Upper lobe of left lung (tissue), 6 donors: ENCODE measurements at regions not wholly inside any gene's neighbourhood (a gene's known extent, or its start where the extent isn't known, plus 50 kb on each side); places are given as distances from the start of the nearest gene placed in this dataset.

Source experiments
- ATAC-seq, 2 donors: fragments of 200-7000 bp; cut with Tn5 transposase; one replicate each; pipeline ENCODE4 v1.9.1; 2022; ENCODE audit warnings: mild to moderate bottlenecking in 2 of 2, moderate library complexity in 2 of 2; ENCODE audit not compliant: low FRiP score in 2 of 2
- DNase-seq, 2 donors: peaks; one replicate each; pipeline ENCODE4 v3.0.0-alpha.2; 2019 to 2020
- H3K27ac ChIP-seq, 4 donors: fragments of 200-600 bp; sonication (generic); one replicate each; pipeline ENCODE4 v1.5.1; 2016 to 2019
- H3K27me3 ChIP-seq, 4 donors: fragments of 200-600 bp; sonication (generic); one replicate each; pipeline ENCODE4 v1.5.1; 2017 to 2019
- H3K36me3 ChIP-seq, 4 donors: fragments of 200-600 bp; sonication (generic); one replicate each; pipeline ENCODE4 v1.5.1; 2016 to 2019
- H3K4me1 ChIP-seq, 4 donors: fragments of 200-600 bp; sonication (generic); one replicate each; pipeline ENCODE4 v1.5.1; 2018 to 2019
- H3K4me3 ChIP-seq, 4 donors: fragments of 200-600 bp; sonication (generic); one replicate each; pipeline ENCODE4 v1.5.1; 2017 to 2019; ENCODE audit warnings: mild to moderate bottlenecking in 2 of 4, moderate library complexity in 1 of 4
- H3K9me3 ChIP-seq, 4 donors: fragments of 200-600 bp; sonication (generic); one replicate each; pipeline ENCODE4 v1.5.1; 2018 to 2019
- CTCF ChIP-seq, 6 experiments: fragments of 450-650 bp in 4 of 6; fragments of 200-600 bp in 2 of 6; sonication (generic) in 2 of 6; IDR thresholded peaks; one replicate each; pipeline ENCODE4 v1.5.1; 2016 to 2019; ENCODE audit warnings: antibody characterized with exemption in 6 of 6
- EP300 ChIP-seq, 4 donors: sonication (generic); formaldehyde crosslinking; IDR thresholded peaks; one replicate each; pipeline ENCODE4 v1.5.1; 2017; ENCODE audit warnings: antibody characterized with exemption in 4 of 4, control low read depth in 2 of 4
- POLR2A ChIP-seq, 4 donors: fragments of 450-650 bp; IDR thresholded peaks; one replicate each; pipeline ENCODE4 v1.5.1; 2016 to 2017; ENCODE audit warnings: antibody characterized with exemption in 4 of 4, mild to moderate bottlenecking in 2 of 4
- POLR2AphosphoS5 ChIP-seq, 2 donors: sonication (generic); formaldehyde crosslinking; IDR thresholded peaks; one replicate each; pipeline ENCODE4 v1.5.1; 2017; ENCODE audit warnings: antibody characterized with exemption in 2 of 2
- WGBS, 2 donors: methylation state at CpG; one replicate each; pipeline ENCODE4 v1.1.5; 2017 to 2018; 5-methylcytosine and 5-hydroxymethylcytosine counted together
- donor health status: DM: no; HTN: no; CAD: no; lungs with moderate emphysema.
- donor health status: DM: no; HTN: yes; CAD: no; lungs with severe emphysema.

GRCh38 chr9:38194870-38195269, 125.8 kb upstream of the SHB start:
- ATAC-seq (no peak), DNase-seq (no peak)
- no peak for TF ChIP-seq EP300 (IDR thresholded peaks at IDR 0.05)
- TF ChIP-seq POLR2AphosphoS5 (IDR thresholded peaks at IDR 0.05) = no peak
- TF ChIP-seq POLR2A (IDR thresholded peaks at IDR 0.05) = no peak
- no peak for TF ChIP-seq CTCF (IDR thresholded peaks at IDR 0.05)
- WGBS, 2 donors = 74 to 85% methylated on average over 4 of the region's 4 CpGs
- Histone ChIP-seq H3K4me3 (no peak overlapping the region), H3K4me1 (peaks cover 0 to 16% (median 5%) of the 10 kb centered on the region in 4 donors), H3K27me3 (no peaks in the 10 kb centered on the region), H3K36me3 (no peaks in the 10 kb centered on the region), H3K27ac (no peak overlapping the region), H3K9me3 (no peaks in the 10 kb centered on the region)

- Histone ChIP-seq H3K27me3 (no peaks in the 10 kb centered on the region), H3K4me3 (no peak overlapping the region), H3K36me3 (no peaks in the 10 kb centered on the region), H3K4me1 (peaks cover 0 to 16% (median 5%) of the 10 kb centered on the region in 4 donors), H3K27ac (no peak overlapping the region), H3K9me3 (no peaks in the 10 kb centered on the region)
- no peak for ATAC-seq
- TF ChIP-seq CTCF (IDR thresholded peaks at IDR 0.05) (no peak), POLR2A (IDR thresholded peaks at IDR 0.05) (no peak), POLR2AphosphoS5 (IDR thresholded peaks at IDR 0.05) (no peak), EP300 (IDR thresholded peaks at IDR 0.05) (no peak)
- DNase-seq = peak in 1 of 2 donors; percentile 9
- 62% methylated on average over 4 of the region's 4 CpGs; no CpG with 5 or more reads in 1 of the 2 donors for WGBS, 2 donors
Measured at GRCh38 chr9:38192731-38193265, 123.8 kb upstream of the SHB start.

- no peak overlapping the region for H3K27ac ChIP-seq
- no peaks in the 10 kb centered on the region for H3K36me3 ChIP-seq
- TF ChIP-seq EP300 (IDR thresholded peaks at IDR 0.05) (no peak), POLR2AphosphoS5 (IDR thresholded peaks at IDR 0.05) (no peak), CTCF (IDR thresholded peaks at IDR 0.05) (no peak), POLR2A (IDR thresholded peaks at IDR 0.05) (no peak)
- no peaks in the 10 kb centered on the region for H3K27me3 ChIP-seq
- DNase-seq (no peak), ATAC-seq (no peak)
- no peak overlapping the region for H3K4me3 ChIP-seq
- 64 to 79% methylated on average over 5 of the region's 5 CpGs for WGBS, 2 donors
- no peaks in the 10 kb centered on the region for H3K4me1 ChIP-seq
- H3K9me3 ChIP-seq = no peaks in the 10 kb centered on the region
Measured at GRCh38 chr9:38186404-38187115, 117.5 kb upstream of the SHB start.

DNA sequence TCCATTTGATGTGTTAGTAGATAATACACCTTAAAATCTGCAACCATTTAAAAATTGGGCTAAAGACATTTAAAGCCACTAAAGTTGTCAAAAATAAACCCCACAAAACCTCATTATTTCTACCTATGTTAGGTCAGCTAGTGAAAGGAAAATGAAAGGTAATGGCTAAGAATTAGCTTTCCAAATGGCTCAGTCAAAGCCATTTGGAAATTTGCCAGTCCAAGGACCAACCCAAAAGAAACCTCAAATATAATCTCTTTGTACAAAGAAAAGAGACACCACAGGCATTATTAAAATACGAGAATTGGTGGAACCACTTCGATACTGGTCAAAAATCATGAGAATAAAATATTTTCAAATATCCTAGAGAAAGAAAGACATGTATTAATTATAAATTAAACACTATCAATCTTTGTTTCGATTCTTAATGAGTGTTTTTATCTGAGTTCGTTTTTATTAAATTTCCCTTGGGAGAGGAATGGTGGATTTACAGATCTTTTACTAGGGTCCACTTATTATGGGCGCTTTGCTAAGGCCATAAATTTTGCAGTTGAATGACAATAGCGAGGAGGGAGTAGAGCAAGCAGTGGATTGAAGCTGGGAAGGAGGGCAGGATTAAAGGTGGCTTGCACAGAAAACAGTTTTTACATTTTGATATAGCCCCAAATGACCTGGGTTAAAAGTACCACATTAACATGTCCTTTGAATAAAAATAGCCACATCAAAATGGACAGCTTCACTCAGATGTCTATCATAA, 116.8 kb upstream of the SHB start:
- Histone ChIP-seq H3K4me1 (no peaks in the 10 kb centered on the region), H3K27me3 (no peaks in the 10 kb centered on the region), H3K36me3 (no peaks in the 10 kb centered on the region), H3K27ac (no peak overlapping the region), H3K9me3 (no peaks in the 10 kb centered on the region), H3K4me3 (no peak overlapping the region)
- no peak for DNase-seq
- no peak for ATAC-seq
- WGBS, 2 donors = 90 to 93% methylated on average over 6 of the region's 6 CpGs
- TF ChIP-seq POLR2AphosphoS5 (IDR thresholded peaks at IDR 0.05) (no peak), POLR2A (IDR thresholded peaks at IDR 0.05) (no peak), CTCF (IDR thresholded peaks at IDR 0.05) (no peak), EP300 (IDR thresholded peaks at IDR 0.05) (no peak)
